Suprapubic skin (tissue), 4 donors: ENCODE measurements at regions not wholly inside any gene's neighbourhood (a gene's known extent, or its start where the extent isn't known, plus 50 kb on each side); places are given as distances from the start of the nearest gene placed in this dataset.
"Not testable (repeated sequence)": the region's sequence is repeated elsewhere in the genome, so short reads cannot be mapped to it uniquely, and the experiment has no call there.

Experiments
- DNase-seq, 2 donors: peaks; one replicate each; pipeline ENCODE4 v3.0.0-alpha.2; 2019; ENCODE audit warnings: low spot score in 2 of 2
- H3K27ac ChIP-seq: fragments of 200-600 bp; sonication (generic); one replicate; pipeline ENCODE4 v1.5.1; 2019
- H3K27me3 ChIP-seq: fragments of 200-600 bp; sonication (generic); one replicate; pipeline ENCODE4 v1.5.1; 2019
- H3K36me3 ChIP-seq: fragments of 200-600 bp; sonication (generic); one replicate; pipeline ENCODE4 v1.5.1; 2019
- H3K4me1 ChIP-seq: fragments of 200-600 bp; sonication (generic); one replicate; pipeline ENCODE4 v1.5.1; 2019
- H3K4me3 ChIP-seq: fragments of 200-600 bp; sonication (generic); one replicate; pipeline ENCODE4 v1.5.1; 2019; ENCODE audit warnings: mild to moderate bottlenecking
- H3K9me3 ChIP-seq: fragments of 200-600 bp; sonication (generic); one replicate; pipeline ENCODE4 v1.5.1; 2019
- EP300 ChIP-seq: sonication (generic); formaldehyde crosslinking; IDR thresholded peaks from one replicate; pipeline ENCODE4 v1.6.1; 2017; ENCODE audit warnings: antibody characterized with exemption
- POLR2A ChIP-seq, 2 donors: fragments of 450-650 bp; IDR thresholded peaks; one replicate each; pipeline ENCODE4 v1.6.1; 2017; ENCODE audit warnings: antibody characterized with exemption in 2 of 2, mild to moderate bottlenecking in 2 of 2, moderate library complexity in 2 of 2
- POLR2AphosphoS5 ChIP-seq, 3 donors: sonication (generic); formaldehyde crosslinking; IDR thresholded peaks; one replicate each; pipeline ENCODE4 v1.6.1; 2017; ENCODE audit warnings: antibody characterized with exemption in 3 of 3
- WGBS: methylation state at CpG from one replicate; pipeline ENCODE4 v1.1.5; 2018; 5-methylcytosine and 5-hydroxymethylcytosine counted together
- TF ChIP-seq, protein P1 (sequence below), 2 donors: fragments of 200-600 bp in 1 of 2; fragments of 450-650 bp in 1 of 2; sonication (generic) in 1 of 2; IDR thresholded peaks; one replicate each; pipeline ENCODE4 v1.5.1; 2016 to 2019; ENCODE audit warnings: antibody characterized with exemption in 2 of 2, mild to moderate bottlenecking in 1 of 2, moderate library complexity in 1 of 2

GRCh38 chr18:76602191-76602590 lies 107.1 kb upstream of the ZNF516 start:
- TF ChIP-seq POLR2AphosphoS5 (IDR thresholded peaks at IDR 0.05) (no peak), EP300 (no peak), POLR2A (IDR thresholded peaks at IDR 0.05) (no peak)
- TF ChIP-seq, protein P1, sequence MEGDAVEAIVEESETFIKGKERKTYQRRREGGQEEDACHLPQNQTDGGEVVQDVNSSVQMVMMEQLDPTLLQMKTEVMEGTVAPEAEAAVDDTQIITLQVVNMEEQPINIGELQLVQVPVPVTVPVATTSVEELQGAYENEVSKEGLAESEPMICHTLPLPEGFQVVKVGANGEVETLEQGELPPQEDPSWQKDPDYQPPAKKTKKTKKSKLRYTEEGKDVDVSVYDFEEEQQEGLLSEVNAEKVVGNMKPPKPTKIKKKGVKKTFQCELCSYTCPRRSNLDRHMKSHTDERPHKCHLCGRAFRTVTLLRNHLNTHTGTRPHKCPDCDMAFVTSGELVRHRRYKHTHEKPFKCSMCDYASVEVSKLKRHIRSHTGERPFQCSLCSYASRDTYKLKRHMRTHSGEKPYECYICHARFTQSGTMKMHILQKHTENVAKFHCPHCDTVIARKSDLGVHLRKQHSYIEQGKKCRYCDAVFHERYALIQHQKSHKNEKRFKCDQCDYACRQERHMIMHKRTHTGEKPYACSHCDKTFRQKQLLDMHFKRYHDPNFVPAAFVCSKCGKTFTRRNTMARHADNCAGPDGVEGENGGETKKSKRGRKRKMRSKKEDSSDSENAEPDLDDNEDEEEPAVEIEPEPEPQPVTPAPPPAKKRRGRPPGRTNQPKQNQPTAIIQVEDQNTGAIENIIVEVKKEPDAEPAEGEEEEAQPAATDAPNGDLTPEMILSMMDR (IDR thresholded peaks at IDR 0.05) = no peak

GRCh38 chr18:76600076-76600475 lies 105.0 kb upstream of the ZNF516 start:
- DNase-seq, H3K27me3 ChIP-seq, H3K36me3 ChIP-seq, H3K4me3 ChIP-seq, H3K4me1 ChIP-seq, H3K9me3 ChIP-seq, H3K27ac ChIP-seq: not testable (repeated sequence)
- WGBS = 100% methylated on average over 3 of the region's 28 CpGs

More at GRCh38 chr18:76602191-76602590, 107.1 kb upstream of the ZNF516 start:
- Histone ChIP-seq H3K4me3 (no peak overlapping the region), H3K36me3 (no peaks in the 10 kb centered on the region), H3K4me1 (no peaks in the 10 kb centered on the region), H3K27me3 (no peaks in the 10 kb centered on the region), H3K27ac (no peak overlapping the region), H3K9me3 (no peaks in the 10 kb centered on the region)
- no peak for DNase-seq
- whole genome bisulfite sequencing = 71% methylated on average over 5 of the region's 5 CpGs

GRCh38 chr18:76594966-76595365 lies 99.9 kb upstream of the ZNF516 start:
- TF ChIP-seq, protein P1 (IDR thresholded peaks at IDR 0.05) = no peak
- no peak for TF ChIP-seq EP300
- no peak for TF ChIP-seq POLR2AphosphoS5 (IDR thresholded peaks at IDR 0.05)
- no peak for TF ChIP-seq POLR2A (IDR thresholded peaks at IDR 0.05)
- Histone ChIP-seq H3K9me3 (no peaks in the 10 kb centered on the region), H3K4me3 (no peak overlapping the region), H3K4me1 (no peaks in the 10 kb centered on the region), H3K27ac (no peak overlapping the region), H3K36me3 (no peaks in the 10 kb centered on the region), H3K27me3 (no peaks in the 10 kb centered on the region)
- DNase-seq = no peak
- WGBS = 88% methylated on average over 3 of the region's 3 CpGs

DNA sequence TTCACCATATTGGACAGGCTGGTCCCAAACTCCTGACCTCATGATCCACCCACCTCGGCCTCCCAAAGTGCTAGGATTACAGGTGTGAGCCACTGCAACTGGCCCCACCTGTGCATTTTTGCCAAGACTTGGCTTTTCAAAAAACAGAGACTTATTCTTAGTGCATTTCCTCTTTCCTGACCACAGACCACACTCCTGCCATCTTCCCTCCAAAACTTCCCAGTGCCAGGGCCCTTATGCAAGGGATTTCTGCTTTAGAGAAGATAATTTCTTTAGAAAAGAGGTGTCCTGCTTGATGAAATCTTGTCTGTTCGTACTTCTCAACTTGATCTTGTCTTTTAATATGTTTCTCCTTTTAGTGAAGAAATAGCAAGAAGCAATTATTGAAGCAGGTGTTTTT lies 98.8 kb upstream of the ZNF516 start:
- DNase-seq = no peak

GRCh38 chr18:76592981-76593381 lies 97.9 kb upstream of the ZNF516 start:
- no peaks in the 10 kb centered on the region for H3K9me3 ChIP-seq
- H3K36me3 ChIP-seq = no peaks in the 10 kb centered on the region
- no peak overlapping the region for H3K27ac ChIP-seq
- WGBS = 59% methylated on average over 10 of the region's 10 CpGs
- H3K4me1 ChIP-seq = peaks cover 3% of the 10 kb centered on the region
- TF ChIP-seq, protein P1 (IDR thresholded peaks at IDR 0.05) = no peak
- no peak for TF ChIP-seq POLR2A (IDR thresholded peaks at IDR 0.05)
- no peak for TF ChIP-seq POLR2AphosphoS5 (IDR thresholded peaks at IDR 0.05)
- H3K27me3 ChIP-seq = peaks cover 3% of the 10 kb centered on the region
- DNase-seq = no peak
- no peak overlapping the region for H3K4me3 ChIP-seq

More for the DNA sequence above, 98.8 kb upstream of the ZNF516 start:
- Histone ChIP-seq H3K9me3 (no peaks in the 10 kb centered on the region), H3K4me1 (no peaks in the 10 kb centered on the region), H3K36me3 (no peaks in the 10 kb centered on the region), H3K4me3 (no peak overlapping the region), H3K27me3 (no peaks in the 10 kb centered on the region), H3K27ac (no peak overlapping the region)
- TF ChIP-seq POLR2AphosphoS5 (IDR thresholded peaks at IDR 0.05) (no peak), EP300 (no peak), POLR2A (IDR thresholded peaks at IDR 0.05) (no peak)
- TF ChIP-seq, protein P1 (IDR thresholded peaks at IDR 0.05) = no peak
- WGBS = 81% methylated on average over 2 of the region's 2 CpGs

- H3K4me1 ChIP-seq = peaks cover 3% of the 10 kb centered on the region
- WGBS = 88% methylated on average over 6 of the region's 6 CpGs
- H3K9me3 ChIP-seq = no peaks in the 10 kb centered on the region
- TF ChIP-seq POLR2AphosphoS5 (IDR thresholded peaks at IDR 0.05) (no peak), EP300 (no peak), POLR2A (IDR thresholded peaks at IDR 0.05) (no peak)
- TF ChIP-seq, protein P1 (IDR thresholded peaks at IDR 0.05) = no peak
- H3K27ac ChIP-seq = no peak overlapping the region
- peaks cover 3% of the 10 kb centered on the region for H3K27me3 ChIP-seq
- DNase-seq = no peak
- no peaks in the 10 kb centered on the region for H3K36me3 ChIP-seq
- no peak overlapping the region for H3K4me3 ChIP-seq
These were observed 97.1 kb upstream of the ZNF516 start for GRCh38 chr18:76592096-76592495.
